HG03064 (cell line): ENCODE measurements at regions not wholly inside any gene's neighbourhood (a gene's known extent, or its start where the extent isn't known, plus 50 kb on each side); places are given as distances from the start of the nearest gene placed in this dataset.
"Not testable (repeated sequence)": the region's sequence is repeated elsewhere in the genome, so short reads cannot be mapped to it uniquely, and the experiment has no call there.

Experiments used
- ATAC-seq: cut with Tn5 transposase; IDR thresholded peaks from one replicate; pipeline ENCODE4 v1.9.1; 2021; ENCODE audit warnings: low read depth; ENCODE audit not compliant: unreplicated experiment

GRCh38 chr6:141976994-141977393 lies 155.7 kb upstream of the GJE1 start:
- no peak for ATAC-seq

GRCh38 chr6:141969768-141970415 lies 162.8 kb upstream of the GJE1 start:
- ATAC-seq: not testable (repeated sequence)

GRCh38 chr6:141969201-141969600 lies 163.5 kb upstream of the GJE1 start:
- no peak for ATAC-seq

- ATAC-seq: no peak
These were observed 164.1 kb upstream of the GJE1 start for GRCh38 chr6:141968632-141969031.

- ATAC-seq: no peak
These were observed 167.6 kb upstream of the GJE1 start for GRCh38 chr6:141965016-141965545.

GRCh38 chr6:141963543-141964295 lies 169.0 kb upstream of the GJE1 start:
- no peak for ATAC-seq

- no peak for ATAC-seq
These were observed 175.5 kb upstream of the GJE1 start for GRCh38 chr6:141957271-141957670.

GRCh38 chr6:141956868-141957267 lies 175.9 kb upstream of the GJE1 start:
- ATAC-seq: no peak

- ATAC-seq: no peak
These were observed 176.5 kb upstream of the GJE1 start for GRCh38 chr6:141956046-141956761.

- no peak for ATAC-seq
These were observed 179.7 kb upstream of the GJE1 start for GRCh38 chr6:141953072-141953471.

- ATAC-seq: no peak
These were observed 186.2 kb upstream of the GJE1 start for GRCh38 chr6:141946502-141946901.

GRCh38 chr6:141938664-141939063 lies 194.1 kb upstream of the GJE1 start:
- no peak for ATAC-seq

GRCh38 chr6:141932685-141933084 lies 200.0 kb upstream of the GJE1 start:
- ATAC-seq: no peak

GRCh38 chr6:141926200-141926900 lies 206.4 kb upstream of the GJE1 start:
- ATAC-seq: not testable (repeated sequence)

GRCh38 chr6:141925001-141925400 lies 207.7 kb upstream of the GJE1 start:
- no peak for ATAC-seq

- ATAC-seq: no peak
These were observed 209.8 kb upstream of the GJE1 start for GRCh38 chr6:141922898-141923297.

- ATAC-seq: not testable (repeated sequence)
These were observed 215.8 kb upstream of the GJE1 start for GRCh38 chr6:141916682-141917505.

- no peak for ATAC-seq
These were observed 218.1 kb upstream of the GJE1 start for GRCh38 chr6:141914646-141915045.

- ATAC-seq: no peak
These were observed 226.1 kb upstream of the GJE1 start for GRCh38 chr6:141906569-141907080.

- ATAC-seq: no peak
These were observed 242.1 kb upstream of the GJE1 start for GRCh38 chr6:141890661-141891060.
